ENCODE measurements at regions not wholly inside any gene's neighbourhood (a gene's known extent, or its start where the extent isn't known, plus 50 kb on each side); places are given as distances from the start of the nearest gene placed in this dataset. TPM values are rescaled to one million over a fixed set of nuclear protein-coding genes. Genes with fewer than 3 reads are reported as not detected.

- DNase-seq (ENCODE audit: low read depth in 2 of 3, low spot score in 2 of 3): no peak
These were observed 81.1 kb upstream of the PABPC4L start for GRCh38 chr4:134282680-134283079.

- no peak for DNase-seq (ENCODE audit: low read depth in 2 of 3, low spot score in 2 of 3)
These were observed 77.1 kb upstream of the PABPC4L start for GRCh38 chr4:134278675-134279074.

GRCh38 chr4:134276476-134276875, 74.9 kb upstream of the PABPC4L start:
- no peak for DNase-seq (ENCODE audit: low read depth in 2 of 3, low spot score in 2 of 3)

GRCh38 chr4:134260126-134260525, 58.5 kb upstream of the PABPC4L start:
- DNase-seq (ENCODE audit: low read depth in 2 of 3, low spot score in 2 of 3): no peak

Small RNA genes lying in the stretch of these regions (small RNA-seq; reads per million reads assigned to genes)
- gene AC104619.4: not detected
- gene RF00026: not detected

Measured in hematopoietic multipotent progenitor cell (in vitro differentiated cells).